ENCODE measurements at regions not wholly inside any gene's neighbourhood (a gene's known extent, or its start where the extent isn't known, plus 50 kb on each side); places are given as distances from the start of the nearest gene placed in this dataset.

DNA sequence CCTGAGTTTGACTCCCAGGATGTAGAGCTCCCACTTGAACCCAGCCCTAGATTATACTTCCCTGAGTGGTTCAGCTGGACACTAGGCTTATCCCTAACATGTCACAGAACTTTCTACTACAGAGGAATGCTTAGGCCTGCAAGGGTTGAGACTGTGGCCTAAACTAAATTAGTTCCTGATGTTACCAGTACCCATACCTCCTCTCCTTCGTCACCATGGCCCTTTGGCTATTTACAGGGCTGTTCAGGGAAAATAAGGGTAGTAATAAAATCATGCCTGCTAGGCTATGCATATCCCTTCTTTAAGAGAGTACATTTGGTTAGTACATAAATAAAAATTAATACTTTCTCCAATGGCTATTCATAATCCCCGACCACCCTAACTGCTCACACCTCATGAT lies 356.4 kb upstream of the RASGRP1 start:
- TF ChIP-seq, protein P1, sequence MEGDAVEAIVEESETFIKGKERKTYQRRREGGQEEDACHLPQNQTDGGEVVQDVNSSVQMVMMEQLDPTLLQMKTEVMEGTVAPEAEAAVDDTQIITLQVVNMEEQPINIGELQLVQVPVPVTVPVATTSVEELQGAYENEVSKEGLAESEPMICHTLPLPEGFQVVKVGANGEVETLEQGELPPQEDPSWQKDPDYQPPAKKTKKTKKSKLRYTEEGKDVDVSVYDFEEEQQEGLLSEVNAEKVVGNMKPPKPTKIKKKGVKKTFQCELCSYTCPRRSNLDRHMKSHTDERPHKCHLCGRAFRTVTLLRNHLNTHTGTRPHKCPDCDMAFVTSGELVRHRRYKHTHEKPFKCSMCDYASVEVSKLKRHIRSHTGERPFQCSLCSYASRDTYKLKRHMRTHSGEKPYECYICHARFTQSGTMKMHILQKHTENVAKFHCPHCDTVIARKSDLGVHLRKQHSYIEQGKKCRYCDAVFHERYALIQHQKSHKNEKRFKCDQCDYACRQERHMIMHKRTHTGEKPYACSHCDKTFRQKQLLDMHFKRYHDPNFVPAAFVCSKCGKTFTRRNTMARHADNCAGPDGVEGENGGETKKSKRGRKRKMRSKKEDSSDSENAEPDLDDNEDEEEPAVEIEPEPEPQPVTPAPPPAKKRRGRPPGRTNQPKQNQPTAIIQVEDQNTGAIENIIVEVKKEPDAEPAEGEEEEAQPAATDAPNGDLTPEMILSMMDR (IDR thresholded peaks at IDR 0.05; ENCODE audit: low read depth, low read length, poor library complexity, severe bottlenecking) = no peak
- no peak for TF ChIP-seq EZH2phosphoT487 (IDR thresholded peaks at IDR 0.05; ENCODE audit: borderline replicate concordance, low read length)
